Panc1 (cell line): ENCODE measurements at regions not wholly inside any gene's neighbourhood (a gene's known extent, or its start where the extent isn't known, plus 50 kb on each side); places are given as distances from the start of the nearest gene placed in this dataset.

Experiments used
- ATAC-seq: fragments of 200-7000 bp; cut with Tn5 transposase; 2 replicates; pipeline ENCODE4 v1.9.1; 2020; ENCODE audit warnings: mild to moderate bottlenecking, moderate library complexity
- BruUV-seq: library from RNA; stranded (reverse); fragments of 400-500 nt; replicated peaks from 2 replicates; lab custom pipeline; 2021; lab: Mats Ljungman, UMichigan
- CTCF ChIA-PET: fragments of 300-600 bp; sonication (Branson Sonifier 250); formaldehyde crosslinking; loops from one replicate; lab custom pipeline; 2022; ENCODE audit warnings: antibody characterized with exemption; lab: Charles Lee
- POLR2A ChIA-PET: fragments of 300-600 bp; sonication (Branson Sonifier 250); formaldehyde crosslinking; loops from one replicate; lab custom pipeline; 2022; ENCODE audit warnings: antibody characterized with exemption; lab: Charles Lee
- DNase-seq: peaks from one replicate; pipeline ENCODE4 v3.0.0-alpha.2; 2010; ENCODE audit warnings: low read depth, low spot score
- H3K27ac ChIP-seq: 2 replicates; pipeline ENCODE4 v1.5.1; 2011; ENCODE audit warnings: mild to moderate bottlenecking, low read length, inconsistent platforms
- H3K27me3 ChIP-seq: fragments of 200-500 bp; sonication (Bioruptor generic); 2 replicates; pipeline ENCODE4 v1.6.0; 2014; ENCODE audit warnings: low read length, inconsistent platforms; ENCODE audit not compliant: control insufficient read depth, insufficient read depth
- H3K36me3 ChIP-seq: fragments of 200-500 bp; sonication (Bioruptor generic); 2 replicates; pipeline ENCODE4 v1.5.1; 2014; ENCODE audit warnings: inconsistent platforms, mild to moderate bottlenecking, low read length, moderate library complexity; ENCODE audit not compliant: control insufficient read depth, insufficient read depth
- H3K4me1 ChIP-seq: 2 replicates; pipeline ENCODE4 v1.5.1; 2011; ENCODE audit warnings: inconsistent platforms, mild to moderate bottlenecking, low read length, moderate library complexity; ENCODE audit not compliant: control insufficient read depth, insufficient read depth
- H3K4me3 ChIP-seq, 2 experiments: 2 replicates each; pipeline ENCODE4 v1.5.1; 2011 to 2012; ENCODE audit warnings: low read depth in 2 of 2, low read length in 2 of 2, mild to moderate bottlenecking in 2 of 2, inconsistent platforms in 1 of 2, moderate library complexity in 1 of 2
- H3K9me3 ChIP-seq: fragments of 200-500 bp; sonication (Bioruptor generic); 2 replicates; pipeline ENCODE4 v1.5.1; 2014; ENCODE audit warnings: low read depth, mild to moderate bottlenecking, inconsistent platforms, low read length, moderate library complexity; ENCODE audit not compliant: control insufficient read depth, insufficient read depth
- CTCF ChIP-seq: fragments of 450-650 bp; IDR thresholded peaks from 2 replicates; pipeline ENCODE4 v1.5.1; 2017; ENCODE audit warnings: mild to moderate bottlenecking
- POLR2AphosphoS5 ChIP-seq: IDR thresholded peaks from 2 replicates; pipeline ENCODE4 v1.6.1; 2012; ENCODE audit warnings: mild to moderate bottlenecking, low read depth, low read length, moderate library complexity
- REST ChIP-seq, 2 experiments: IDR thresholded peaks; 2 replicates each; pipeline ENCODE4 v1.6.1; 2011 to 2012; ENCODE audit warnings: low read depth in 2 of 2, control low read depth in 1 of 2, low read length in 1 of 2, mild to moderate bottlenecking in 1 of 2, moderate library complexity in 1 of 2; ENCODE audit not compliant: insufficient read depth in 1 of 2
- SIN3A ChIP-seq: IDR thresholded peaks from 2 replicates; pipeline ENCODE4 v1.6.1; 2012; ENCODE audit warnings: low read depth, mild to moderate bottlenecking, low read length, moderate library complexity, borderline replicate concordance; ENCODE audit not compliant: insufficient read depth
- TCF7L2 ChIP-seq: IDR thresholded peaks from 2 replicates; pipeline ENCODE4 v1.6.1; 2011; ENCODE audit warnings: mild to moderate bottlenecking, low read depth, low read length, inconsistent platforms
- in situ Hi-C: cut with HindIII; loops from 2 replicates; pipeline ENCODE4 v1.10.0; 2016; ENCODE audit warnings: low sequenced_read_pairs, low pct_unique_long_range_greater_than_20kb
- intact Hi-C: fragments of 100-400 bp; cut with micrococcal nuclease; formaldehyde crosslinking; loops from one replicate; pipeline ENCODE4 v1.10.0; 2022; ENCODE audit not compliant: unreplicated experiment

- ChIA-PET CTCF (no interaction called here), POLR2A (no interaction called here)
- H3K36me3 ChIP-seq, result no peaks in the 10 kb centered on the region
- DNase-seq (no peak), ATAC-seq (no peak)
- in situ Hi-C loops (no loop called here), intact Hi-C loops (no loop called here)
- TF ChIP-seq POLR2AphosphoS5, result no peak
- TF ChIP-seq REST (IDR thresholded peaks at IDR 0.05; ENCODE audit: insufficient read depth in 1 of 2, low read depth in 2 of 2, low read length in 1 of 2), result no peak
- TF ChIP-seq TCF7L2, result no peak
- no peak for TF ChIP-seq SIN3A
- TF ChIP-seq CTCF, result no peak
- H3K27ac ChIP-seq, result no peak overlapping the region
- H3K4me1 ChIP-seq, result no peaks in the 10 kb centered on the region
- BruUV-seq, result no TSS peak
- H3K27me3 ChIP-seq, result no peaks in the 10 kb centered on the region
- no peak overlapping the region for H3K4me3 ChIP-seq
- peaks cover 8% of the 10 kb centered on the region; the same call in 1 of the 2 replicates for H3K9me3 ChIP-seq
These were observed 1044.6 kb upstream of the EYS start for GRCh38 chr6:66751630-66752029.

GRCh38 chr6:66740346-66740745 is 1033.3 kb upstream of the EYS start:
- no peak for ATAC-seq
- TF ChIP-seq TCF7L2, result no peak
- no peak for TF ChIP-seq CTCF
- TF ChIP-seq POLR2AphosphoS5, result no peak
- no peak for TF ChIP-seq SIN3A
- TF ChIP-seq REST (IDR thresholded peaks at IDR 0.05; ENCODE audit: insufficient read depth in 1 of 2, low read depth in 2 of 2, low read length in 1 of 2), result no peak
- POLR2A ChIA-PET, result no interaction called here
- H3K9me3 ChIP-seq, result no peaks in the 10 kb centered on the region
- intact Hi-C loops, result no loop called here
- no peak overlapping the region for H3K4me3 ChIP-seq
- BruUV-seq, result no TSS peak
- in situ Hi-C loops, result no loop called here
- no peak for DNase-seq
- CTCF ChIA-PET, result no interaction called here
- H3K4me1 ChIP-seq, result no peaks in the 10 kb centered on the region
- H3K36me3 ChIP-seq, result no peaks in the 10 kb centered on the region
- H3K27me3 ChIP-seq, result no peaks in the 10 kb centered on the region
- H3K27ac ChIP-seq, result no peak overlapping the region
